Heart left ventricle (tissue), 16 donors: ENCODE measurements at regions not wholly inside any gene's neighbourhood (a gene's known extent, or its start where the extent isn't known, plus 50 kb on each side); places are given as distances from the start of the nearest gene placed in this dataset.

Experiments used
- ATAC-seq, 4 donors: fragments of 200-7000 bp; cut with Tn5 transposase; one replicate each; pipeline ENCODE4 v1.9.1; 2020 to 2022; ENCODE audit warnings: moderate library complexity in 4 of 4, mild to moderate bottlenecking in 3 of 4, moderate number of reproducible peaks in 1 of 4
- DNase-seq, 5 donors: peaks; one replicate each; pipeline ENCODE4 v3.0.0-alpha.2; 2020
- H3K27ac ChIP-seq, 12 donors: fragments of 200-600 bp; sonication (generic) in 4 of 12; one replicate each; pipeline versions ENCODE4 v1.5.0 to v1.8.0; 2016 to 2022; ENCODE audit warnings: mild to moderate bottlenecking in 2 of 12
- H3K27me3 ChIP-seq, 9 donors: fragments of 200-600 bp; sonication (generic) in 2 of 9; one replicate each; pipeline versions ENCODE4 v1.5.1 to v1.8.0; 2016 to 2022; ENCODE audit warnings: mild to moderate bottlenecking in 3 of 9
- H3K36me3 ChIP-seq, 9 donors: fragments of 200-600 bp; sonication (generic) in 2 of 9; one replicate each; pipeline versions ENCODE4 v1.5.0 to v1.8.0; 2018 to 2022; ENCODE audit warnings: mild to moderate bottlenecking in 2 of 9
- H3K4me1 ChIP-seq, 12 donors: fragments of 200-600 bp; sonication (generic) in 4 of 12; one replicate each; pipeline versions ENCODE4 v1.5.0 to v1.8.0; 2016 to 2022; ENCODE audit warnings: mild to moderate bottlenecking in 3 of 12
- H3K4me3 ChIP-seq, 12 donors: fragments of 200-600 bp; sonication (generic) in 4 of 12; one replicate each; pipeline versions ENCODE4 v1.5.0 to v1.8.0; 2017 to 2022; ENCODE audit warnings: mild to moderate bottlenecking in 9 of 12, moderate library complexity in 4 of 12
- H3K9me3 ChIP-seq, 12 donors: fragments of 200-600 bp; sonication (generic) in 4 of 12; one replicate each; pipeline versions ENCODE4 v1.5.0 to v1.8.0; 2016 to 2022; ENCODE audit warnings: mild to moderate bottlenecking in 1 of 12
- POLR2A ChIP-seq, 2 donors: fragments of 450-650 bp; IDR thresholded peaks; one replicate each; pipeline ENCODE4 v1.6.1; 2017; ENCODE audit warnings: antibody characterized with exemption in 2 of 2, mild to moderate bottlenecking in 2 of 2, moderate library complexity in 2 of 2
- WGBS, 4 donors: extraction: QIAGEN DNeasy Blood & Tissue Kit in 2 of 4; methylation state at CpG; one replicate each; pipeline versions ENCODE4 v1.1.5 to v1.1.7; 2013 to 2018; 5-methylcytosine and 5-hydroxymethylcytosine counted together
- intact Hi-C, 10 donors: fragments of 100-400 bp; cut with DNase I; formaldehyde crosslinking; loops; one replicate each; pipeline versions ENCODE4 v1.11.1 to v1.14.2; 2022
- TF ChIP-seq, protein P1 (sequence below), 12 donors: fragments of 200-600 bp; sonication (generic) in 4 of 12; IDR thresholded peaks; one replicate each; pipeline versions ENCODE4 v1.5.0 to v1.8.0; 2018 to 2022; ENCODE audit warnings: antibody characterized with exemption in 12 of 12, mild to moderate bottlenecking in 5 of 12
- donor health status: ischemic (EF 13 %, LVEDD 7.1; RV severe dilation, severe dysfunction).
- donor health status: healthy with polysubstance abuse.
- donor health status: DM: no; HTN: yes; CAD: no.
- donor health status: DM: no; HTN: no; CAD: no.
- donor health status: ischemic (EF 25% LVEDD 6.9; RV normal size, moderate dysfunction).
- donor health status: ischemic (EF 25% LVEDD 5.7; RV mildly dilated, moderate dysfunction).
- donor health status: healthy.
- donor health status: DM: yes; HTN: yes; CAD: no.
- donor health status: ischemic (EF 35%, LVEDD 5.7; RV mildly dilated, moderate dysfunction).
- donor health status: nonischemic (EF 11% LVEDD 7.7; RV severe dilation, severe dysfunction).
- donor health status: DM: yes; HTN: yes; CAD: no.
- donor health status: PGD.
- donor health status: ischemic (EF 29% LVEDD 5.4; RV normal size, mild dysfunction).
- donor health status: nonischemic (EF 23%, LVEDD 6.1; RV moderate dilation, normal function).

DNA sequence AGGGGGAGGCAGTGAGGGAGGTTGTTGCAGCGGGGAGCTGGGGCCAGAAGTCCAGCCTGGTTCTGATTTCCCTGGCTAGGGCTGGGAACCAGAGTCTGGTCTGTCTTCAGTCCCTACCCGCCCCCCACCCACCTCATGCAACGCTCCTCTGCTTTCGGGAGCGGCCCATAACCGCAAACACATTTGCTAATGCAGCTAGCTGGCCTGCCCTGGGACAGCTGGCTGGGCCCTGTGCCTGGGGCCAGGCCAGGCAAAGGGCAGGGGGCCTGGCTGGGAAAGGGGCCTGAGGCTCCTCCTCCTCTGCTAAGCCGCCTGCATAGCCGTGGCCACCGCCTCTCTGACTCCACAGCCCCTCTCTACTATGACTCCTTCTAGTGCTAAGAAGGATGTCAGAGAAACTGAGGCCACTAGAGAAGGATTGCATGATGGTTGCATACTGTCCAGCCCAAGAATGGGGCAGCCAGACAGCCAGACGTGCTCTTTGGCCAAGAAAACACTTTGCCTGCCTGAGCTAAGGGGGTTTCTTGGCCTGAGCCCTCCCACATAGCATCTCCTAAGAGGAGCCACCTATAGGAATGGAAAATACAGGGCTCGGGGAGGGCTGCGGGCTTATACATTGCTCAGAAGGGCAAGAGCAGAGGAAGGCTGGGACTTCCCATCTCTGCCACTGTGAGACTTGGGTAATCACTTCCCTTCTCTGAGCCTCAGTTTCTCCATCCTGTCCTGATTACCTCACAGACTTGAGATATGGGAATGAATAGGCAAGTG, 76.9 kb downstream of the PJA1 start:
- Histone ChIP-seq H3K9me3 (no peaks in the 10 kb centered on the region), H3K4me1 (no peaks in the 10 kb centered on the region), H3K27me3 (peaks cover 0 to 5% (median 0%) of the 10 kb centered on the region in 9 donors), H3K27ac (no peak overlapping the region), H3K4me3 (no peak overlapping the region), H3K36me3 (no peaks in the 10 kb centered on the region)
- TF ChIP-seq, protein P1, sequence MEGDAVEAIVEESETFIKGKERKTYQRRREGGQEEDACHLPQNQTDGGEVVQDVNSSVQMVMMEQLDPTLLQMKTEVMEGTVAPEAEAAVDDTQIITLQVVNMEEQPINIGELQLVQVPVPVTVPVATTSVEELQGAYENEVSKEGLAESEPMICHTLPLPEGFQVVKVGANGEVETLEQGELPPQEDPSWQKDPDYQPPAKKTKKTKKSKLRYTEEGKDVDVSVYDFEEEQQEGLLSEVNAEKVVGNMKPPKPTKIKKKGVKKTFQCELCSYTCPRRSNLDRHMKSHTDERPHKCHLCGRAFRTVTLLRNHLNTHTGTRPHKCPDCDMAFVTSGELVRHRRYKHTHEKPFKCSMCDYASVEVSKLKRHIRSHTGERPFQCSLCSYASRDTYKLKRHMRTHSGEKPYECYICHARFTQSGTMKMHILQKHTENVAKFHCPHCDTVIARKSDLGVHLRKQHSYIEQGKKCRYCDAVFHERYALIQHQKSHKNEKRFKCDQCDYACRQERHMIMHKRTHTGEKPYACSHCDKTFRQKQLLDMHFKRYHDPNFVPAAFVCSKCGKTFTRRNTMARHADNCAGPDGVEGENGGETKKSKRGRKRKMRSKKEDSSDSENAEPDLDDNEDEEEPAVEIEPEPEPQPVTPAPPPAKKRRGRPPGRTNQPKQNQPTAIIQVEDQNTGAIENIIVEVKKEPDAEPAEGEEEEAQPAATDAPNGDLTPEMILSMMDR (IDR thresholded peaks at IDR 0.05) = no peak
- no peak for TF ChIP-seq POLR2A (IDR thresholded peaks at IDR 0.05)
- DNase-seq = no peak
- 60 to 91% (median 68%) methylated on average over 11 to 12 of the region's 12 CpGs for WGBS, 4 donors
- intact Hi-C loops = loop anchor here in 1 of 10 donors (10.0 kb wide), 1 partner anchor 136 kb away; no protein-coding TSS in a partner anchor
- no peak for ATAC-seq

GRCh38 chrX:69085826-69086225, 79.4 kb downstream of the PJA1 start:
- Histone ChIP-seq H3K4me3 (no peak overlapping the region), H3K36me3 (no peaks in the 10 kb centered on the region), H3K4me1 (no peaks in the 10 kb centered on the region), H3K9me3 (no peaks in the 10 kb centered on the region), H3K27me3 (peaks cover 0 to under 1% (median 0%) of the 10 kb centered on the region in 9 donors), H3K27ac (no peak overlapping the region)
- DNase-seq (no peak), ATAC-seq (no peak)
- 60 to 90% (median 77%) methylated on average over 4 of the region's 4 CpGs for WGBS, 4 donors
- no peak for TF ChIP-seq POLR2A (IDR thresholded peaks at IDR 0.05)
- TF ChIP-seq, protein P1 (IDR thresholded peaks at IDR 0.05) = no peak
- intact Hi-C loops = loop anchor here in 1 of 10 donors (10.0 kb wide), 1 partner anchor 139 kb away; no protein-coding TSS in a partner anchor

GRCh38 chrX:69085151-69085550, 80.1 kb downstream of the PJA1 start:
- H3K36me3 ChIP-seq = no peaks in the 10 kb centered on the region
- no peak for ATAC-seq
- no peaks in the 10 kb centered on the region for H3K27me3 ChIP-seq
- TF ChIP-seq, protein P1 (IDR thresholded peaks at IDR 0.05) = no peak
- TF ChIP-seq POLR2A (IDR thresholded peaks at IDR 0.05) = no peak
- H3K9me3 ChIP-seq = no peaks in the 10 kb centered on the region
- no peak for DNase-seq
- no peak overlapping the region for H3K27ac ChIP-seq
- 50 to 87% (median 62%) methylated on average over 1 of the region's 1 CpG for WGBS, 4 donors
- no peak overlapping the region for H3K4me3 ChIP-seq
- intact Hi-C loops = loop anchor here in 1 of 10 donors (10.0 kb wide), 1 partner anchor 140 kb away; no protein-coding TSS in a partner anchor
- H3K4me1 ChIP-seq = no peaks in the 10 kb centered on the region

DNA sequence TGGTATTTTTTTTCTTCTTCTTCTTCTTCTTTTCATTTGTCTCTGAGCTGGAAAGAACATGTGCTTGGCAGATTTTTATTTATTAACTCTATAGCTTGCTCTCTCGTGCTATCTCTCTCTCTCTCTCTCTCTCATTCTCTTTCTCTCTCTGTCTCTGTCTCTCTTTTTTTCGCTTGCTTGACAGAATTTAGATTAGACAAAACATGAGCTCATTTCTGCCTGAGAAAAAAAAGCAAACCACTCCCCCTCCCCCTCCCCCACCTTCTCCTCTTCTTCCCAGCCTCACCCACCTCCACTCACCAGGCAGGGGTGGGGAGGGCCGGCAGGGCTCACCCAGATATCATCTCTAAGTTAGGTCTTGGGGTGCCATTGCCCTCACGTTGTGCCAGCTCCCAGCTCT, 81.5 kb downstream of the PJA1 start:
- no peaks in the 10 kb centered on the region for H3K36me3 ChIP-seq
- H3K4me3 ChIP-seq = no peak overlapping the region
- DNase-seq (no peak), ATAC-seq (no peak)
- no peaks in the 10 kb centered on the region for H3K9me3 ChIP-seq
- H3K27me3 ChIP-seq = peaks cover 0 to 3% (median 0%) of the 10 kb centered on the region in 9 donors
- intact Hi-C loops = loop anchor here in 1 of 10 donors (10.0 kb wide), 1 partner anchor 141 kb away; no protein-coding TSS in a partner anchor
- H3K27ac ChIP-seq = no peak overlapping the region
- TF ChIP-seq, protein P1 (IDR thresholded peaks at IDR 0.05) = no peak
- TF ChIP-seq POLR2A (IDR thresholded peaks at IDR 0.05) = no peak
- H3K4me1 ChIP-seq = no peaks in the 10 kb centered on the region
- 67 to 96% (median 81%) methylated on average over 4 of the region's 4 CpGs for WGBS, 4 donors
